NAMALWA (cell line): ENCODE measurements at regions not wholly inside any gene's neighbourhood (a gene's known extent, or its start where the extent isn't known, plus 50 kb on each side); places are given as distances from the start of the nearest gene placed in this dataset.
"Not testable (repeated sequence)": the region's sequence is repeated elsewhere in the genome, so short reads cannot be mapped to it uniquely, and the experiment has no call there.

Source experiments
- DNase-seq: peaks from one replicate; pipeline ENCODE4 v3.0.0-alpha.2; 2015; ENCODE audit warnings: low spot score

DNA sequence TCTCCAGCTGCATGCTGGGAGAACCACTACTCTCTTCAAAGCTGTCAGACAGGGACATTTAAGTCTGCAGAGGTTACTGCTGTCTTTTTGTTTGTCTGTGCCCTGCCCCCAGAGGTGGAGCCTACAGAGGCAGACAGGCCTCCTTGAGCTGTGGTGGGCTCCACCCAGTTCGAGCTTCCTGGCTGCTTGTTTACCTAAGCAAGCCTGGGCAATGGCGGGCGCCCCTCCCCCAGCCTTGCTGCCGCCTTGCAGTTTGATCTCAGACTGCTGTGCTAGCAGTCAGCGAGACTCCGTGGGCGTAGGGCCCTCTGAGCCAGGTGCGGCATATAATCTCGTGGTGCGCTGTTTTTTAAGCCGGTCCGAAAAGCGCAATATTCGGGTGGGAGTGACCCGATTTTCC lies 215.0 kb downstream of the STIM2 start:
- DNase-seq: not testable (repeated sequence)

- DNase-seq: no peak
Observed at GRCh38 chr4:27078934-27079455, 218.4 kb downstream of the STIM2 start.

DNA sequence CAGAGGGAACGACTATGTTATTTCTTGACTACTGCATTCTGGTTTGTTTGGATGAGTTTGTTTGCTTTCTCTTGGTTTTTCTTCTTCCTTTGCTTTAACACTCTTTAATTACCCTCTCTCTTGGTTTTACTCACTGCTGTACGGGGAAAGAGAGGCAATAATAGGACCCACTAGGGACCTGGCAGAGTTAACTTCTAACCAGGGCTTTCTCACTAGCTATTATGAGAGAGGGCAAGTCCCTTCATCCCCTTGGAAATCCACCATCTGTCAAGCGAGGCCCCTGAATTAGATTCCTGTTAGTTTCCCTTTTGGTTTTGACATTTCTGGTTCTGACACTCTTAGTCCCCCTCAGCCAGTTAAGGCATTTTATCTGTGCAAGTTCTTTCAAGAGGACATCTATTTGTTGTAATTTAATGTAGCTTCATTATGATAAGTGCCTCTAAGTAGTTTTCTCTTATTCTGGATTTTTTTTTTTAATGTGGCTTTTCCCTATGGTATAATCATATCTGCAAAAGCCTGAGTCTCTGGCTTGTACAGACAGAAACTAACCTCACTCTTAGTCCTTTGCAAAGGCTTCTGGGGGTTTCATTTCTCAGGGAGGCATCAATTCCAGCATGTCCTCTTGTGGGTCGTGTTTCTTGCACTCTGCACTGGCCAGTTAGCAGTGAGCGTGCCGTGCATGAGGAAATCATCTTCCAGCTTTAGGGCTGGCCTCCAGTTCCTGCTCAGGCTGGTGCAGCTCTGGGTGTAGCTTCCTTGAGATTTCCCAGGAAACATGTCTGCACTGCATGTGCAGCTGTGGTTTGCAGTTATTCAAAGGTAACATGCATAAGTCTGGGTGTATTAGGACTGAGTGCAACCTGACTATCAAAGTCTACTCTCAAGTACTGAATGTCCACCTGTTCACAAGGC lies 221.3 kb downstream of the STIM2 start:
- DNase-seq: no peak

- DNase-seq: no peak
Observed at GRCh38 chr4:27082776-27083175, 222.1 kb downstream of the STIM2 start.

- DNase-seq: no peak
Observed at GRCh38 chr4:27084685-27085361, 224.2 kb downstream of the STIM2 start.

- no peak for DNase-seq
Observed at GRCh38 chr4:27085396-27085795, 224.8 kb downstream of the STIM2 start.

DNA sequence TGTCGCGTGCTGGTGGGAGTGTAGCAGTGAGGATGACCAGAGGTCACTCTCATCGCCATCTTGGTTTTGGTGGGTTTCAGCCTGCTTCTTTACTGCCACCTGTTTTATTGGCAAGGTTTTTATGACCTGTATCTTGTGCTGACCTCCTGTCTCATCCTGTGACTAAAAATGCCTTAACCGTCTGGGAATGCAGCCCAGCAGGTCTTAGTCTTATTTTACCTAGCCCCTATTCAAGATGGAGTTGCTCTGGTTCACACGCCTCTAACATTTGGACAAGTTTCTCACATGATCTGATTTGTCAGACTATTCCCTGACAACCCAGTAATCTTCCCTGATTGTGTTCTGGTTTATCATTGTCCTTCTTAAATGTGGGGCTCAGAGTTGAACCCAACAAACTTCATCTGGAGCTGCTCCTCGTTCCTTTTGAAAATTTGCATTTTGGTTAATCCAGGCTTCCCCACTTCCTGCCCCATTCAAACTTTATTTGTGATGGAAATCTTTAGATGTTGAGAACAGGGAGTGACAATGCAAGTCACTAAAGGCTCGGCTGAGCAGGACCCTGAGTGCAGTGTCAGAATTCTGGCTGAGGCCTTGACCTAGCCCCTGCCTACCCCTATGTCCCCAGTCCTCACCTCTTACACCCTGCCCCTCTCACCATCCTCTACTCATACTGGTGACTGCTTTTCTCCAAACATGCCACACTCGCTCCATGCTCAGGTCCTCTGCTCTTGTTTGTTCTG lies 226.8 kb downstream of the STIM2 start:
- no peak for DNase-seq

DNA sequence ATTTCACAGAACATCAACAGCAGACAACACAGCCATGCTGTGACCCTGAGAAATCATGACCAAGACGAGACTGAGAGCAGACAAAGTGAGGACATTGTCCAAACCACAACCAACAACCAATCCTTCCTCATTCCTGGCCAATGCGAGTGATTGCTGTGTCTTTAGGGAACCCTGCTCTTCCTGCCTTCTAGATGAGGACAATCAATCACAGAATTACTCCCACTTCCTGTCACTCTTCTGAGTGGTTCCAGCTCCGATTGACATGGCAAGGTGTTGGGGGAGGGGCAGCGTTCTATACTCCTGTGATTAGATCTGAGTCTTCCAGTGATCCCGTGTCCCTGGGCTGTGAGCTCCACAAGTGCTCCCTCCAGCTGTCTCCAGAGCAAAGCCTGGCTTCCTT lies 227.8 kb downstream of the STIM2 start:
- no peak for DNase-seq

- no peak for DNase-seq
Observed at GRCh38 chr4:27089186-27089585, 228.5 kb downstream of the STIM2 start.

- DNase-seq: no peak
Observed at GRCh38 chr4:27090406-27090805, 229.8 kb downstream of the STIM2 start.

GRCh38 chr4:27094224-27094623 lies 233.6 kb downstream of the STIM2 start:
- no peak for DNase-seq

GRCh38 chr4:27094783-27095182 lies 234.1 kb downstream of the STIM2 start:
- no peak for DNase-seq

GRCh38 chr4:27096142-27096824 lies 235.6 kb downstream of the STIM2 start:
- DNase-seq: peak; percentile 15

- no peak for DNase-seq
Observed at GRCh38 chr4:27098034-27098433, 237.4 kb downstream of the STIM2 start.

- DNase-seq: no peak
Observed at GRCh38 chr4:27100713-27101112, 240.1 kb downstream of the STIM2 start.

GRCh38 chr4:27101126-27101525 lies 240.5 kb downstream of the STIM2 start:
- no peak for DNase-seq

- DNase-seq: no peak
Observed at GRCh38 chr4:27101561-27101960, 240.9 kb downstream of the STIM2 start.

DNA sequence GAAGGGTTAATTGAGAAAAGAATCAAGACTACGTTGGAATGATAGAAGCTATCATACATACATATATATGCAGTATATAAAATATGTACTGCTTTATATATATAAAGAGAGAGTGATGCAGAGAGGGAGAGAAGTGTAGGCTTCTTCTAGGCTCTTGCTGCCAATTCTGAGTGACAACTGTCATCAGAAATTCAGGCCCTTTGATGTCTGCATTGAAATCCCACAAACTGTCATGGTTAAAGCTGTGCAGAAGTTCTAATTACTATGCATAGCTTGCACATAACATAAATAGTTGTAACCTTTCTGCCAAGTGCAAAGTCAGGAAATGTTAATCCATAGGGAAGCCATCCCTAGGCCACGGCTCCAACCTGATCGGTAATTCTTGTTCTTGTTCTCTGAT lies 251.0 kb downstream of the STIM2 start:
- DNase-seq: no peak

GRCh38 chr4:27112587-27112986 lies 251.9 kb downstream of the STIM2 start:
- no peak for DNase-seq

DNA sequence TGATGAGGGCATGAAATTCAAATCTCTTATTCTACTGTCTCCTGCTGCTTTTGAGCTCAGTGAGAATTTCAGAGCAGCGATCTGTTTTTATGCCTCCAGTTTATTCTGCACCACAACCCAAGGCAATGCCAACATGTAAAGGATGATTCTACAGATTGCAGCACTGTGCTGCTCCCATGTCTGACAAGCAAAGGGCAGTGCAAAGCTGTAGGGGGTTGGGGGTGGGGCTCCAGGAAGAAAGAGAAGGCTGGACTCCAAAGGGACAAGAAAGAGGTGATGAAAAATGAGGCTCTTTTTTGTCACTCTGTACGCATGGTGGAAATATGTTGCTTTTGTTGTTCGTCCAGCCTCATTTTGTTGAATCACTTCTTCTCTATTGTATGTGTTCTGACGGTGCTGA lies 254.6 kb downstream of the STIM2 start:
- DNase-seq: no peak

DNA sequence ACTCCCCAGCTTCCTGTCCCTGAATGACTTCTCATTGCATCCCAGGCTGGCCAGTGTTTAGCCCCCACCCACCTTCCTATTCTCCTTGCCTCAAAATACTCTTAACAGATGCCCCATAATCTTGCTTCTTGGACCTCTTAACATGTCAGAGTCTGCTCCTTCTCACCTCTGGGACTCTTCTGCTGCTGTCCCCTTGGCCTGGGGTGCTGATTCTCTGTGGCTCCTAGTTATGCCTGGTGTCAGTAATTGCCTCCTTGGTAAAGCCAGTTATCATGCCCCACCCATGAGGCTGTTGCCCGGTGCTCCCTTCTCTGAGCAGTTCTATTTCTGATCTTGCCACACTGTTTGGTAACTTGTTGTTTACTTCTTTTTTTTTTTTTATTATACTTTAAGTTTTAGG lies 256.8 kb downstream of the STIM2 start:
- DNase-seq: no peak

GRCh38 chr4:27119239-27119638 lies 258.6 kb downstream of the STIM2 start:
- no peak for DNase-seq
